Embryonic facial prominence (tissue), 1 donor: ENCODE measurements at regions not wholly inside any gene's neighbourhood (a gene's known extent, or its start where the extent isn't known, plus 50 kb on each side); places are given as distances from the start of the nearest gene placed in this dataset.

Experiments
- DNase-seq: peaks from one replicate; pipeline ENCODE4 v3.0.0-alpha.2; 2016; ENCODE audit errors: extremely low spot score

GRCh38 chr2:199629301-199629700, 171.6 kb upstream of the SATB2 start:
- DNase-seq = no peak

- no peak for DNase-seq
Observed at GRCh38 chr2:199627417-199627816, 169.7 kb upstream of the SATB2 start.

- DNase-seq = no peak
Observed at GRCh38 chr2:199624958-199625357, 167.2 kb upstream of the SATB2 start.

GRCh38 chr2:199612509-199613130, 154.9 kb upstream of the SATB2 start:
- DNase-seq = no peak

- no peak for DNase-seq
Observed at GRCh38 chr2:199607914-199608313, 150.2 kb upstream of the SATB2 start.

GRCh38 chr2:199606193-199606780, 148.5 kb upstream of the SATB2 start:
- no peak for DNase-seq

- peak; percentile 34 for DNase-seq
Observed at GRCh38 chr2:199603721-199604291, 146.1 kb upstream of the SATB2 start.

- DNase-seq = no peak
Observed at GRCh38 chr2:199602896-199603717, 145.4 kb upstream of the SATB2 start.

- DNase-seq = no peak
Observed at GRCh38 chr2:199602271-199602895, 144.6 kb upstream of the SATB2 start.

- no peak for DNase-seq
Observed at GRCh38 chr2:199596549-199596948, 138.8 kb upstream of the SATB2 start.

- no peak for DNase-seq
Observed at GRCh38 chr2:199594443-199594842, 136.7 kb upstream of the SATB2 start.

GRCh38 chr2:199591826-199592225, 134.1 kb upstream of the SATB2 start:
- no peak for DNase-seq

- no peak for DNase-seq
Observed at GRCh38 chr2:199590321-199591203, 132.8 kb upstream of the SATB2 start.

GRCh38 chr2:199589306-199589705, 131.6 kb upstream of the SATB2 start:
- no peak for DNase-seq

GRCh38 chr2:199588054-199588453, 130.3 kb upstream of the SATB2 start:
- no peak for DNase-seq

GRCh38 chr2:199586646-199587045, 128.9 kb upstream of the SATB2 start:
- DNase-seq = no peak

GRCh38 chr2:199583676-199584075, 125.9 kb upstream of the SATB2 start:
- DNase-seq = no peak

- DNase-seq = no peak
Observed at GRCh38 chr2:199581935-199582360, 124.2 kb upstream of the SATB2 start.

- DNase-seq = no peak
Observed at GRCh38 chr2:199581408-199581807, 123.7 kb upstream of the SATB2 start.

- DNase-seq = no peak
Observed at GRCh38 chr2:199575416-199575815, 117.7 kb upstream of the SATB2 start.

- no peak for DNase-seq
Observed at GRCh38 chr2:199572571-199572970, 114.8 kb upstream of the SATB2 start.
